ENCODE measurements at regions not wholly inside any gene's neighbourhood (a gene's known extent, or its start where the extent isn't known, plus 50 kb on each side); places are given as distances from the start of the nearest gene placed in this dataset.
"Not testable (repeated sequence)": the region's sequence is repeated elsewhere in the genome, so short reads cannot be mapped to it uniquely, and the experiment has no call there.

DNA sequence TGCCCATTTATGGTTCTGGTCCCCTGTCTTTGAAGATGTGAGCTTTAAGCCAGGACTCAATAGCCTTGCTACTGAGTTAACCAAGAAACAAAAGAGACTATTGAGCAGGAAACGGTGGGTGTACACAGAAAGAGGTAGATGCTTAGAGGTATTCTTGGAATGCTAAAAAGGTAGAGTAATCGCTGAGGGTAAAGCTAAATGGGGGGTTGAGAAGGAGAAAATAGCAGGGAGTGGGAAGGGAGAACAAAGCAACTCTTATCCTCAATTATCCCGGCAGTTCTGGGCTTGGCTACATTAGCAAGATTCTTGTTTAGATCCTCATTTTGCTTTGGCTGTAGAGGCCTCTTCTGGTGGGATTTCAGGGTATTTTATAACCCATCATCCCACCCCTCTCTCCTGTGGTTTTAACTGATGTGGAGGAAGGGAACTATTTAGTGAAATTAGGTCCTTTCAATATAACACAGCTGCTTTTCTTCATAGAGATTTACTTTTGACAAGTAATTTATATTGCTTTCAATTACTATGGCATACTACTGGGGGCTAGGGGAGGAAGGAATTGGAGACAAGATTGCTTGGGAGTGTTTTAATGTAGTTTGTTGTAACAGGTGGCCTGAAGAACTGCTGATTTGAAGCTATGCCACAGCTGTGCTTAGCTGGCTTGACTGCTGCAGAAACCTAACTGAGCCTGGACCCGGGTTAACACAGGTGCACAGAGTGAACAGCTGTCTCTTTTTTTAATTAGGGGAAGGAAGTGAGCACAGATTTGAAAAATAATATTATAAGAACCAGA is 234.3 kb upstream of the CCDC54 start:
- no peak for DNase-seq (ENCODE audit: low read depth in 1 of 2, low spot score in 1 of 2)
- no peak for TF ChIP-seq JUND (IDR thresholded peaks at IDR 0.05; ENCODE audit: low read depth)
- in situ Hi-C loops (cut with HindIII; ENCODE audit: low pct_unique_long_range_greater_than_20kb, low sequenced_read_pairs), result no loop called here

DNA sequence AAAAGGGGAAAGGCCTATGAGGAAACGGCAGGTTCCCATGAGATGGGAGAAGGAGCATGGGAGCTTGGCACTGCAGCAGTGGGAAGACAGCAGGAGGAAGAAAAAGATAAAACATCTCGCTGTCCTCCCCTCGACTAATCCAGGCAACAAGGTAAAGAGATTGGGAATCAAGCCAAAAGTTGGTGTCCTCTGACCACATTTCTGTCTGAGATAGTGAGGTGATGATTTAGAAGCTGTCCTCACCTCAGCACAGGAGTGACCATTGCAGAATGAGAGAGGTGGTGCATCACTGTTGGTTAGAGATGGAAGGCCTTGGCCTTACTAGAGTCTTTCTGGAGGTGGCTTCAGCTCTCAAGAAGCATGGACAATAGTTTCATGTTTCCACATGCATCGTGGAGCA is 226.6 kb upstream of the CCDC54 start:
- DNase-seq (ENCODE audit: low read depth in 1 of 2, low spot score in 1 of 2), result no peak
- in situ Hi-C loops (cut with HindIII; ENCODE audit: low pct_unique_long_range_greater_than_20kb, low sequenced_read_pairs), result no loop called here
- no peak for TF ChIP-seq JUND (IDR thresholded peaks at IDR 0.05; ENCODE audit: low read depth)

DNA sequence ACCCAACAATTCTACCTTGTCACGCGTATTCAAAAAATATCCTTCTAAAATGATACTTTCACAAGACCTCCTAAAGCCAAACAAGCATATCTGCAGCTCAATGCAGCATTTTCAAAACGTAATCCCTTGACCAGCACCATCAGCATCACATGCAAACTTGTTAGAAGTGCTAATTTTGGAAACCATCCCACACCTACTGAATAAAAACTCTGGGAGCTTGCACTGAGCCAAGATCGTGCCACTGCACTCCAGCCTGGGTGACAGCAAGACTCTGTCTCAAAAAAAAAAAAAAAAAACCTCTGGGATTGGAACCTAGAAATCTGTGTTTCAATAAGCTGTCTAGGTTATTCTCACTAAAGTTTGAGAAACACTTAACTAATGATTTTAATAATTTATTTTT is 223.3 kb upstream of the CCDC54 start:
- no peak for DNase-seq (ENCODE audit: low read depth in 1 of 2, low spot score in 1 of 2)
- in situ Hi-C loops (cut with HindIII; ENCODE audit: low pct_unique_long_range_greater_than_20kb, low sequenced_read_pairs), result no loop called here
- no peak for TF ChIP-seq JUND (IDR thresholded peaks at IDR 0.05; ENCODE audit: low read depth)

DNA sequence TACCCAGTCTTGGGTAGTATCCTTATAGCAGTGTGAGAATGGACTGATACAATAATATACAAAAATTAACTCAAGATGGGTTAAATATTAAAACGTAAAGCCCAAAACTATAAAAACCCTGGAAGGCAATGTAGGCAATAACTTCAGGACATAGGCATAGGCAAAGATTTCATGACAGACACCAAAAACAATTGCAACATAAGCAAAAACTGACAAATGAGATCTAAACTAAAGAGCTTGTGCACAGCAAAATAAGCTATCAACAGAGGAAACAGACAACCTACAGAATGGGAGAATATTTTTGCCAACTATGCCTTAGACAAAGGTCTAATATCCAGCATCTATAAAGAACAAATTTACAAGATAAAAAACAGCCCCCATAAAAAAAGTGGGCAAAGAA is 204.8 kb upstream of the CCDC54 start:
- TF ChIP-seq JUND (IDR thresholded peaks at IDR 0.05; ENCODE audit: low read depth), result no peak
- DNase-seq (ENCODE audit: low read depth in 1 of 2, low spot score in 1 of 2), result no peak
- in situ Hi-C loops (cut with HindIII; ENCODE audit: low pct_unique_long_range_greater_than_20kb, low sequenced_read_pairs), result no loop called here

DNA sequence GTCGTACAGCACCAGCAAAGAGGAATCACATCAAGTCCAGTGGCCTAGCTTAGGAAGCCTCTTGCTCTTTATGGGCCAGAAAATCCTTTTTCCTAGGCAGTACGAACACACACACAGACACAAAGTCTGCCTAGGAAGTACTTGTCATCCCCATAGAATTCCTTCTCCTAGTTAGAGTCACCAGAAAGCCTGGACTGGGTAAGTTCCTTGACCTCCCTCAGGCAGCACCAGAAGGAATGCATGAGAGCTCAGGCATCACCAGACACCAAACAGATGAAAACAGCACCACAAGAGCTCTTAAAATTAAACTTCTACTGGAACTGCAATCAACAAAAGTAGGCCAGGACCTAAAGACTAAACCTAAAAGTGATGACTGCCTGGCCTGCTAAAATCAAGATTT is 192.9 kb upstream of the CCDC54 start:
- no peak for TF ChIP-seq JUND (IDR thresholded peaks at IDR 0.05; ENCODE audit: low read depth)
- in situ Hi-C loops (cut with HindIII; ENCODE audit: low pct_unique_long_range_greater_than_20kb, low sequenced_read_pairs), result no loop called here
- no peak for DNase-seq (ENCODE audit: low read depth in 1 of 2, low spot score in 1 of 2)

GRCh38 chr3:107188262-107188661 is 189.0 kb upstream of the CCDC54 start:
- in situ Hi-C loops (cut with HindIII; ENCODE audit: low pct_unique_long_range_greater_than_20kb, low sequenced_read_pairs), result no loop called here
- no peak for DNase-seq (ENCODE audit: low read depth in 1 of 2, low spot score in 1 of 2)
- TF ChIP-seq JUND (IDR thresholded peaks at IDR 0.05; ENCODE audit: low read depth), result no peak

GRCh38 chr3:107189158-107189791 is 188.0 kb upstream of the CCDC54 start:
- DNase-seq (ENCODE audit: low read depth in 1 of 2, low spot score in 1 of 2), result no peak
- in situ Hi-C loops (cut with HindIII; ENCODE audit: low pct_unique_long_range_greater_than_20kb, low sequenced_read_pairs), result no loop called here
- TF ChIP-seq JUND (IDR thresholded peaks at IDR 0.05; ENCODE audit: low read depth), result no peak

GRCh38 chr3:107193116-107193515 is 184.1 kb upstream of the CCDC54 start:
- no peak for TF ChIP-seq JUND (IDR thresholded peaks at IDR 0.05; ENCODE audit: low read depth)
- no peak for DNase-seq (ENCODE audit: low read depth in 1 of 2, low spot score in 1 of 2)
- in situ Hi-C loops (cut with HindIII; ENCODE audit: low pct_unique_long_range_greater_than_20kb, low sequenced_read_pairs), result no loop called here

GRCh38 chr3:107198581-107199181 is 178.6 kb upstream of the CCDC54 start:
- in situ Hi-C loops (cut with HindIII; ENCODE audit: low pct_unique_long_range_greater_than_20kb, low sequenced_read_pairs), result no loop called here
- TF ChIP-seq JUND (IDR thresholded peaks at IDR 0.05; ENCODE audit: low read depth), result no peak
- DNase-seq (ENCODE audit: low read depth in 1 of 2, low spot score in 1 of 2), result no peak

- DNase-seq (ENCODE audit: low read depth in 1 of 2, low spot score in 1 of 2), result no peak
- TF ChIP-seq JUND (IDR thresholded peaks at IDR 0.05; ENCODE audit: low read depth), result no peak
- in situ Hi-C loops (cut with HindIII; ENCODE audit: low pct_unique_long_range_greater_than_20kb, low sequenced_read_pairs), result no loop called here
Measured at GRCh38 chr3:107201146-107201545, 176.1 kb upstream of the CCDC54 start.

GRCh38 chr3:107202885-107203284 is 174.4 kb upstream of the CCDC54 start:
- DNase-seq (ENCODE audit: low read depth in 1 of 2, low spot score in 1 of 2); in situ Hi-C loops (cut with HindIII; ENCODE audit: low pct_unique_long_range_greater_than_20kb, low sequenced_read_pairs): not testable (repeated sequence)

DNA sequence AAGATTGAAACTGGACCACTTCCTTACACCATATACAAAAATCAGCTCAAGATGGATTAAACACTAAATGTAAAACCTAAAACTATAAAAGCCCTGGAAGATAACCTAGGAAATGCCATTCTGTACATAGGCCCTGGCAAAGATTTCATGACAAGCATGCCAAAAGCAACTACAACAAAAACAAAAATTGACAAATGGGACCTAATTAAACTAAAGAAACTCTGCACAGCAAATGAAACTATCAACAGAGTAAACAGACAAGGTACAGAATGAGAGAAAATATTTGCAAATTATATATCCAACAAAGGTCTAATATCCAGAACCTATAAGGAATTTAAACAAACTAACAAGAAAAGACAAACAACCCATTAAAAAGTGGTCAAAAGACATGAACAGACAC is 173.1 kb upstream of the CCDC54 start:
- no peak for DNase-seq (ENCODE audit: low read depth in 1 of 2, low spot score in 1 of 2)
- no peak for TF ChIP-seq JUND (IDR thresholded peaks at IDR 0.05; ENCODE audit: low read depth)
- in situ Hi-C loops (cut with HindIII; ENCODE audit: low pct_unique_long_range_greater_than_20kb, low sequenced_read_pairs), result no loop called here

DNA sequence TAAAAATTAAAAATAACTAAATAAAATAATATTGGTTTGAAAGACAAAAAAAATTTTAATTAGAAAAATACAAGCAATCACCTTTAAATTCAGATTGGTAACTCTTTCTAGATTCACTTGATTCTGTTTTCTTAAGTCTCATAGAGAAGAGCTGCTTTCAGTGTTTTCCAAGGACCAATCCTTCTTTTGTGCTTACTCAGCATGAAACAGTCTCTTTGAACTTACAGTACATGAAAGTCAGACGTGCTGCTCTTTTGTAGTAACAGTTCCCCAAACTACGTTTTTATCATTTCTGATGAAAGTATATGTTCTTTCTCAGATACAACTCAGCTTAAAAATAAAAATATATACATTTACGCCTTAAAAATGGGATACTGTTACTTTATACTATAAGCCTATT is 171.9 kb upstream of the CCDC54 start:
- in situ Hi-C loops (cut with HindIII; ENCODE audit: low pct_unique_long_range_greater_than_20kb, low sequenced_read_pairs), result no loop called here
- DNase-seq (ENCODE audit: low read depth in 1 of 2, low spot score in 1 of 2), result no peak
- no peak for TF ChIP-seq JUND (IDR thresholded peaks at IDR 0.05; ENCODE audit: low read depth)
